Fibroblast of villous mesenchyme (primary cell): ENCODE measurements at regions not wholly inside any gene's neighbourhood (a gene's known extent, or its start where the extent isn't known, plus 50 kb on each side); places are given as distances from the start of the nearest gene placed in this dataset.

Experiments
- DNase-seq: peaks from one replicate; pipeline ENCODE4 v3.0.0-alpha.2; 2010; ENCODE audit warnings: low read depth
- H3K4me3 ChIP-seq: 2 replicates; pipeline ENCODE4 v1.5.1; 2011; ENCODE audit warnings: low read depth, mild to moderate bottlenecking, low read length
- TF ChIP-seq, protein P1 (sequence below): IDR thresholded peaks from 2 replicates; pipeline ENCODE4 v1.5.1; 2012; ENCODE audit warnings: low read depth, mild to moderate bottlenecking, low read length; ENCODE audit not compliant: insufficient read depth

- TF ChIP-seq, protein P1, sequence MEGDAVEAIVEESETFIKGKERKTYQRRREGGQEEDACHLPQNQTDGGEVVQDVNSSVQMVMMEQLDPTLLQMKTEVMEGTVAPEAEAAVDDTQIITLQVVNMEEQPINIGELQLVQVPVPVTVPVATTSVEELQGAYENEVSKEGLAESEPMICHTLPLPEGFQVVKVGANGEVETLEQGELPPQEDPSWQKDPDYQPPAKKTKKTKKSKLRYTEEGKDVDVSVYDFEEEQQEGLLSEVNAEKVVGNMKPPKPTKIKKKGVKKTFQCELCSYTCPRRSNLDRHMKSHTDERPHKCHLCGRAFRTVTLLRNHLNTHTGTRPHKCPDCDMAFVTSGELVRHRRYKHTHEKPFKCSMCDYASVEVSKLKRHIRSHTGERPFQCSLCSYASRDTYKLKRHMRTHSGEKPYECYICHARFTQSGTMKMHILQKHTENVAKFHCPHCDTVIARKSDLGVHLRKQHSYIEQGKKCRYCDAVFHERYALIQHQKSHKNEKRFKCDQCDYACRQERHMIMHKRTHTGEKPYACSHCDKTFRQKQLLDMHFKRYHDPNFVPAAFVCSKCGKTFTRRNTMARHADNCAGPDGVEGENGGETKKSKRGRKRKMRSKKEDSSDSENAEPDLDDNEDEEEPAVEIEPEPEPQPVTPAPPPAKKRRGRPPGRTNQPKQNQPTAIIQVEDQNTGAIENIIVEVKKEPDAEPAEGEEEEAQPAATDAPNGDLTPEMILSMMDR = no peak
- H3K4me3 ChIP-seq = no peak overlapping the region
- no peak for DNase-seq
These were observed 190.4 kb downstream of the PRL start for GRCh38 chr6:22106451-22106850.

DNA sequence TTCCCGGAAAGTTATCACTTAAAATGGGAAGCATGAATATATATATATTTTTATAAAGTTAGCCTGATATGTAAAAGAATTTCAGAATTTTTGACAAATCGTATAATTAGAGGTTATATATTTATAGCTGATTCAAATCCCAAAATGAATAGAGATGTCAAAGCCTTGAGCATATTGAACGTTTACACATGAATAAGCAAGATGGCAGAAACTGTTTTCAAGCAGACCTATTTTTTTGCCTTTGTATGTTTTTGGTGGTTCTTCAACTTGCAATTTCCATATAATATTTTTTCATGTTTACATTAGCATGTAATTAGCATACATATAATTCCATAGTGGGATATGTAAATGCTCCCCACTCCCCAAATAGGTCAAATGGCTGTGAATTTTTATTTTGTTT lies 189.9 kb downstream of the PRL start:
- H3K4me3 ChIP-seq = no peak overlapping the region
- TF ChIP-seq, protein P1 = no peak
- DNase-seq = no peak

DNA sequence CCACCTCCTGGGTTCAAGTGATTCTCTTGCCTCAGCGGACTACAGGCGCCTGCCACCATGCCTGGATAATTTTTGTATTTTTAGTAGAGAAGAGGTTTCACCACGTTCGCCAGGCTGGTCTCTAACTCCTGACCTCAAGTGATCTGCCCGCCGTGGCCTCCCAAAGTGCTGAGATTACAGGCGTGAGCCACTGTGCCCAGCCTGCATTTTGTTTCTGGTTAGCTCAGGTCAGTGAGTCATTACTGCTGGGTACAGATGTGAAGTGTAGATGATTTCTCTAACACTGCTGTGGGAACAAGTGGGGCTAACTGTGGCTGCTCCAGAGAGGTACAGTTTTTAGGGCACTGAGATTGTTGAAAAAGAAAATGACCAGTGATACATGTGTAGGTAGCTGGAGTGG lies 188.6 kb downstream of the PRL start:
- H3K4me3 ChIP-seq = no peak overlapping the region
- TF ChIP-seq, protein P1 = no peak
- no peak for DNase-seq

DNA sequence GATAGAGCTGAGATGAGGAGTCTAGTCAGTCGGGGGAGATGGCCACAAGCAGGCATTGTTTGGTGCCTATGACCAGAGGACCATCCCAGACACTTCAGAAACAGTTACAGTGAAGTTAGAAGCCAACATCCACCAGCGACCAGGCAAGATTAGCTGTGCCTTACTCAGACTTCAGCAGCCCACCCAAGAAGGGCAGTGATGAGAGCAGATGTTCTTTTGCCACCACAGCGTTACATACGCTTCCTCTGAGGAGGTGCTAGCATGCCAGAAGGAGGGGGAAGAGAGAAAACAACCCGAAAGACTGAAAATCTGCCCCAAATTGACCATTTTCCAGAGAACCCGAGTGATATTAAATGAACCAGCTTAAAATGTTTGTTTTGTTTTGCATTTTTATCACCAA lies 186.8 kb downstream of the PRL start:
- H3K4me3 ChIP-seq = no peak overlapping the region
- no peak for DNase-seq
- TF ChIP-seq, protein P1 = no peak

DNA sequence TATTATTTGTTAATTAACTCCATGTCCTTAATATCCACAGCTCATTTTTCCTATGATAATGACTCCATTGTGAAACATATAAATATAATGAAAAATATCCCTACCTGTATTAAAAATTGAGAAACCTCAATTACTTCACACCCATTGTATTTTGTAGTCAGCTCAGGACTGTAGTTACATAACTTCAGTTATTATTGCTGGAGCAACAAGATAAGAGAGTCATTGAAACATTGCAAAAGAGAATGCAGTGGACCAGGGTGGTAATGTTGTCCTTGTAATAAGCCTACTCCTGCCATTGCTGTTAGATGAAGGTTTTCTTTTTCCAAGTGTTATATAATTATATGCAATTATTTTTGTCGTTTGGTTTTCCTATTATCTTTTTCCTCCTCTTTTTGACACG lies 184.4 kb downstream of the PRL start:
- TF ChIP-seq, protein P1 = no peak
- no peak for DNase-seq
- no peak overlapping the region for H3K4me3 ChIP-seq

DNA sequence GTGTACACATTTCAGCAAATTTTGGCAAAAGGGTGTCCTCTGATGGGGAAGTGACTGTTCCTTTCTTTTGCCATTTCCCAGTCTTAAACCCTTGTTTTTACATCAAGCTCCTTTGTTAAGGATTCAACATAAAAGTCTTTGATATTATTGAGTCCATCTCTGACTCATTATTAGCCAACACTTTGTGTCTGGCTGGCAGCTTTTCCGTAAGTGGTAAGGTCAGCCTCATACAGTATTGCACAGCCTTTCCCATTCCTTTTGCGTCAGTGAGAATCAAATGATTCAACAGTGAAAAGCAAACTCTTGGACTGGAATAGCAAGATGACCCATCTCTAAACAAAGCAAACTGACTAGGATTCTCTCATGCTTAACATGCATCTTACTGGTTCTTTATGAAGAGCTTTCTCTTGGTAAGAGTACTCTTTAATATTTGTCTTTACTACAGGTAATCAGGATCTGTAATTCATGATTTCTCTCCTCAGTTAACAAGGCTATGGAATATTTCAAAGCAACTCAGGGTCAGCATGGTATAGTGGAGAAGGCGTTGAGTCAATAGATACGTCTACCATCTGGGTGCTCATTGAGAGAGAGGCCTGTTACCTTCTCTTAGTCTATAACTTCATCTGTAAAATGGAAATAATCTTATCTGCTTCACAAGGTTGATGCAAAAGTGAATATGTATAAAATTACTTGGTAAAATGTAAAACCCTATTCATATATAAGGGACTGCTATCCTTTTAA lies 183.6 kb downstream of the PRL start:
- no peak overlapping the region for H3K4me3 ChIP-seq
- TF ChIP-seq, protein P1 = no peak
- DNase-seq = peak; percentile 88

DNA sequence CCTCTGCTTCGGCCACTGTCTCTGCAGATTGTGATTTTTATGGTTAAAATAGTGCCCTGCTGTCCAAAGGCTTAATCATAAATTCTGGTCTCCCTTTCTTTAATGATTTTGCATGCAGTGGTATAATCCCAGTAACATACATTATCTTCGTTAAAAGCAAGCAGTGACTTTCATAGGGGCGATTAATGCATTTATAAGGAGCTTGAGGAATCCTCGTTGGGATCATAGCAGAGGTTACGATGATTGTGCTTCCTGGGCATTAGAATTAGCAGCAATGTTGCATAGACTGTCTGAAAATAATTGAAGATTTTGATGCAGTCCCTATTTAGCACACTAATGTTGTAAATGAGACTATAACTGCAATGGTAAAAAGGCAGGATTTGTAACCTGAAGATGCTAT lies 181.3 kb downstream of the PRL start:
- TF ChIP-seq, protein P1 = no peak
- no peak overlapping the region for H3K4me3 ChIP-seq
- no peak for DNase-seq
